Testis (tissue), 2 donors: ENCODE measurements at regions not wholly inside any gene's neighbourhood (a gene's known extent, or its start where the extent isn't known, plus 50 kb on each side); places are given as distances from the start of the nearest gene placed in this dataset.

ENCODE experiments used
- DNase-seq: peaks from one replicate; pipeline ENCODE4 v3.0.0-alpha.2; 2019
- H3K27ac ChIP-seq, 2 donors: fragments of 200-600 bp; sonication (generic); one replicate each; pipeline ENCODE4 v1.5.1; 2019
- H3K27me3 ChIP-seq: fragments of 200-600 bp; sonication (generic); one replicate; pipeline ENCODE4 v1.5.1; 2019
- H3K36me3 ChIP-seq: fragments of 200-600 bp; sonication (generic); one replicate; pipeline ENCODE4 v1.5.1; 2017; ENCODE audit warnings: low read depth; ENCODE audit errors: missing control alignments
- H3K4me1 ChIP-seq: fragments of 200-600 bp; sonication (generic); one replicate; pipeline ENCODE4 v1.5.1; 2019
- H3K4me3 ChIP-seq, 2 donors: fragments of 200-600 bp; sonication (generic); one replicate each; pipeline ENCODE4 v1.5.1; 2017 to 2019
- H3K9me3 ChIP-seq: fragments of 200-600 bp; sonication (generic); one replicate; pipeline ENCODE4 v1.5.1; 2017
- CTCF ChIP-seq, 3 experiments: fragments of 450-650 bp in 2 of 3; fragments of 200-600 bp in 1 of 3; sonication (generic) in 1 of 3; IDR thresholded peaks; one replicate each; pipeline ENCODE4 v1.5.1; 2016 to 2019; ENCODE audit warnings: antibody characterized with exemption in 3 of 3, mild to moderate bottlenecking in 2 of 3, moderate library complexity in 1 of 3
- POLR2A ChIP-seq: fragments of 450-650 bp; IDR thresholded peaks from one replicate; pipeline ENCODE4 v1.6.1; 2017; ENCODE audit warnings: antibody characterized with exemption, mild to moderate bottlenecking, moderate library complexity
- WGBS, 2 donors: methylation state at CpG; one replicate each; pipeline ENCODE4 v1.1.5; 2018; 5-methylcytosine and 5-hydroxymethylcytosine counted together
- intact Hi-C: fragments of 100-400 bp; cut with DNase I; formaldehyde crosslinking; loops from one replicate; pipeline ENCODE4 v1.15.1; 2023; ENCODE audit warnings: low total_unique reads

- no peaks in the 10 kb centered on the region for H3K36me3 ChIP-seq
- intact Hi-C loops: no loop called here
- no peak overlapping the region for H3K27ac ChIP-seq
- H3K27me3 ChIP-seq: no peaks in the 10 kb centered on the region
- no peaks in the 10 kb centered on the region for H3K9me3 ChIP-seq
- no peaks in the 10 kb centered on the region for H3K4me1 ChIP-seq
- no peak for TF ChIP-seq POLR2A
- TF ChIP-seq CTCF (IDR thresholded peaks at IDR 0.05): no peak
- DNase-seq: no peak
- H3K4me3 ChIP-seq: no peak overlapping the region
- WGBS, 2 donors: 89 to 95% methylated on average over 2 of the region's 2 CpGs
Observed at GRCh38 chr9:80945436-80945835, 743.9 kb downstream of the TLE1 start.

DNA sequence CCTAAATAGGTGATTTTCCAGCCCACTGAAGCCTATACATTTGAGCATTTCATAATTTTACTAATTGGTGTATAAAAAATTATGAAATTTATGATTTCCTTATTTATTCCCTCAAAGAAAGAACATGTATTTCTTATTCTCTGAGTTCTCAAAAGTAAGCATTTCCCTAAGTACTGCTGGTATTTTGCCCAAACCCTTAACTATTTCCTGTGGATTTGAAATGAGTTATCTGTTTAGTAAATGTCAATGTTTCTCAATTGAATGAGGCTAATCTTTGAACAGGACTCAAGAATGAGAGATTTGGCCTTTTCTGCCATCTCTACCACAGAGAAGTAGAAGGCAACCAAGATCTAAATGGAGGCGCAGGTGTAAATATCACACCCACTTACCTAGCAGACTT lies 751.7 kb downstream of the TLE1 start:
- TF ChIP-seq POLR2A: no peak
- TF ChIP-seq CTCF (IDR thresholded peaks at IDR 0.05): no peak
- Histone ChIP-seq H3K4me1 (peaks cover 4% of the 10 kb centered on the region), H3K27me3 (no peaks in the 10 kb centered on the region), H3K9me3 (no peaks in the 10 kb centered on the region), H3K27ac (no peak overlapping the region), H3K4me3 (no peak overlapping the region), H3K36me3 (no peaks in the 10 kb centered on the region)
- WGBS, 2 donors: 96 to 100% methylated on average over 1 of the region's 1 CpG
- DNase-seq: no peak
- intact Hi-C loops: no loop called here

DNA sequence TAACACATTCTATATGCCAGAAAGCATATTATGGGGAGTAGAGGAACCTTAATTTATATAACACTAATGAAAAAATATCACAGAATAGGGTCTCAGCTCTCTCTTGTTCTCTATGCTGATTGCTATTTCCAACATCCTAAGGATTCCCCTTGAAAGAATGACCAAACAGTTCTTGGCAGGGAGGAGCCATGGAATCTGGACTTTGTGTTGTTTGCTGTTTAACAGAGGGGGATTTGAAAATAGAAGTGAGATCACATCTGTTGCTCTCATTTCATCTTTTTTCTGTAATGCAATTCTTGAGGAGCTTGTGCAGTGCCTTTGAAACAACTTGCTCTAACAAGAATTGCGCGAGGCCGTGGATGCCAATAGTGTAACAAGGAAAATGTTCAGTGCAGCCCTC lies 755.3 kb downstream of the TLE1 start:
- no peaks in the 10 kb centered on the region for H3K27me3 ChIP-seq
- 78 to 84% methylated on average over 3 of the region's 3 CpGs for WGBS, 2 donors
- intact Hi-C loops: no loop called here
- peaks cover 4% of the 10 kb centered on the region for H3K4me1 ChIP-seq
- no peak overlapping the region for H3K27ac ChIP-seq
- no peaks in the 10 kb centered on the region for H3K36me3 ChIP-seq
- TF ChIP-seq POLR2A (no peak), CTCF (IDR thresholded peaks at IDR 0.05) (no peak)
- DNase-seq: peak; percentile 13
- no peak overlapping the region for H3K4me3 ChIP-seq
- H3K9me3 ChIP-seq: no peaks in the 10 kb centered on the region

DNA sequence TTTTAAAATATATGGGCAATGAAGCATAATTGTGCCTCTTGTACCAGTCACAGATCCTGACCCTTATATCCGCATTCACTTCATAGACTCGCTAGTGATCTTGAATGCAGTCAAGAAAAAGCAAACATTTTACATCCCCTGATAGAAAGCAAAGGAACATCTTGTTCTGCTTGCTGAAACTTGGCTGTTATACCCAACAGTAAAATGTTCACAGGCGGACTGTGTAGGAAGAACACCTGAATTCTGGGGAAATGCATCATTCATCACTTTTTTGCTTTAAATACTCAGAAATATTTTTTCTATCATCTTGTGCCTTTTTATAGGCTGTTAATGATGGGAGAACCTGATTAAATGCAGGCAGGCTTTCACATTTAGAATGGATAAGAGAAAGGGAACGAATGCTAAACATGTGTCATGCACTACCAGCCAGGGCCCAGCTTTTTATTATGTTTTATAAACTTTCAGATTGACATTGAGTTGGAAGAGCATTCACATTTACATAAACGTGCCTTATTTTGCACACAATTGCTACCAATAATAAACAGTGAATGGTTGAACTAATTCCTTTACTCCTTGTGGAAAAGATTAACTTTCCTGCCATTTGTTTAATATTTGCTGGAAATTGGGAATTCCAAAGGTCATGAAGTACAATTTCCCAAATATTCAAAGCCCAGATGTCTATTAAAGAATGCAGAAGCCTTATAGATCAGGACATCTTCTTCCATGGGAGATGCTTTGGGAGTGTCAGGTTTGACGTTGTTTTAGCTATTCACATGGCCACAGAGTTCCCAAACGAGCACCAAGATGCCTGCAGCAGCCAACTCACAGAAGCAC lies 756.2 kb downstream of the TLE1 start:
- Histone ChIP-seq H3K9me3 (no peaks in the 10 kb centered on the region), H3K27me3 (no peaks in the 10 kb centered on the region), H3K27ac (peak overlapping the region in 1 of 2 donors; percentile 5), H3K4me3 (no peak overlapping the region), H3K36me3 (no peaks in the 10 kb centered on the region), H3K4me1 (peaks cover 4% of the 10 kb centered on the region)
- TF ChIP-seq POLR2A (no peak), CTCF (IDR thresholded peaks at IDR 0.05) (no peak)
- WGBS, 2 donors: 47 to 59% methylated on average over 7 of the region's 7 CpGs
- intact Hi-C loops: no loop called here
- no peak for DNase-seq

GRCh38 chr9:80932181-80932580 lies 757.2 kb downstream of the TLE1 start:
- intact Hi-C loops: no loop called here
- H3K27ac ChIP-seq: peak overlapping the region in 1 of 2 donors; percentile 5
- H3K36me3 ChIP-seq: no peaks in the 10 kb centered on the region
- DNase-seq: no peak
- H3K27me3 ChIP-seq: no peaks in the 10 kb centered on the region
- H3K4me1 ChIP-seq: peaks cover 4% of the 10 kb centered on the region
- WGBS, 2 donors: 47% methylated on average over 3 of the region's 3 CpGs
- H3K9me3 ChIP-seq: no peaks in the 10 kb centered on the region
- TF ChIP-seq POLR2A (no peak), CTCF (IDR thresholded peaks at IDR 0.05) (no peak)
- no peak overlapping the region for H3K4me3 ChIP-seq
